Epithelial cell of proximal tubule (primary cell): ENCODE measurements at regions not wholly inside any gene's neighbourhood (a gene's known extent, or its start where the extent isn't known, plus 50 kb on each side); places are given as distances from the start of the nearest gene placed in this dataset.

ENCODE experiments used
- DNase-seq: peaks from one replicate; pipeline ENCODE4 v3.0.0-alpha.2; 2011; ENCODE audit warnings: low read depth
- H3K4me3 ChIP-seq: 2 replicates; pipeline ENCODE4 v1.5.1; 2011; ENCODE audit warnings: low read depth, mild to moderate bottlenecking, low read length
- TF ChIP-seq, protein P1 (sequence below): conservative IDR thresholded peaks from 2 replicates; pipeline ENCODE4 v1.5.1; 2012; ENCODE audit warnings: low read depth, mild to moderate bottlenecking, low read length

GRCh38 chr4:100681289-100681688 is 163.5 kb upstream of the EMCN start:
- TF ChIP-seq, protein P1, sequence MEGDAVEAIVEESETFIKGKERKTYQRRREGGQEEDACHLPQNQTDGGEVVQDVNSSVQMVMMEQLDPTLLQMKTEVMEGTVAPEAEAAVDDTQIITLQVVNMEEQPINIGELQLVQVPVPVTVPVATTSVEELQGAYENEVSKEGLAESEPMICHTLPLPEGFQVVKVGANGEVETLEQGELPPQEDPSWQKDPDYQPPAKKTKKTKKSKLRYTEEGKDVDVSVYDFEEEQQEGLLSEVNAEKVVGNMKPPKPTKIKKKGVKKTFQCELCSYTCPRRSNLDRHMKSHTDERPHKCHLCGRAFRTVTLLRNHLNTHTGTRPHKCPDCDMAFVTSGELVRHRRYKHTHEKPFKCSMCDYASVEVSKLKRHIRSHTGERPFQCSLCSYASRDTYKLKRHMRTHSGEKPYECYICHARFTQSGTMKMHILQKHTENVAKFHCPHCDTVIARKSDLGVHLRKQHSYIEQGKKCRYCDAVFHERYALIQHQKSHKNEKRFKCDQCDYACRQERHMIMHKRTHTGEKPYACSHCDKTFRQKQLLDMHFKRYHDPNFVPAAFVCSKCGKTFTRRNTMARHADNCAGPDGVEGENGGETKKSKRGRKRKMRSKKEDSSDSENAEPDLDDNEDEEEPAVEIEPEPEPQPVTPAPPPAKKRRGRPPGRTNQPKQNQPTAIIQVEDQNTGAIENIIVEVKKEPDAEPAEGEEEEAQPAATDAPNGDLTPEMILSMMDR, result no peak
- no peak for DNase-seq
- H3K4me3 ChIP-seq, result no peak overlapping the region

- H3K4me3 ChIP-seq, result no peak overlapping the region
- no peak for DNase-seq
- TF ChIP-seq, protein P1, result no peak
Measured at GRCh38 chr4:100679926-100680325, 162.1 kb upstream of the EMCN start.

- H3K4me3 ChIP-seq, result no peak overlapping the region
- TF ChIP-seq, protein P1, result no peak
- DNase-seq, result no peak
Measured at GRCh38 chr4:100674976-100675375, 157.2 kb upstream of the EMCN start.

- H3K4me3 ChIP-seq, result no peak overlapping the region
- DNase-seq, result no peak
- TF ChIP-seq, protein P1, result no peak
Measured at GRCh38 chr4:100657187-100657586, 139.4 kb upstream of the EMCN start.

- DNase-seq, result no peak
- no peak overlapping the region for H3K4me3 ChIP-seq
- TF ChIP-seq, protein P1, result no peak
Measured at GRCh38 chr4:100651499-100652175, 133.8 kb upstream of the EMCN start.

DNA sequence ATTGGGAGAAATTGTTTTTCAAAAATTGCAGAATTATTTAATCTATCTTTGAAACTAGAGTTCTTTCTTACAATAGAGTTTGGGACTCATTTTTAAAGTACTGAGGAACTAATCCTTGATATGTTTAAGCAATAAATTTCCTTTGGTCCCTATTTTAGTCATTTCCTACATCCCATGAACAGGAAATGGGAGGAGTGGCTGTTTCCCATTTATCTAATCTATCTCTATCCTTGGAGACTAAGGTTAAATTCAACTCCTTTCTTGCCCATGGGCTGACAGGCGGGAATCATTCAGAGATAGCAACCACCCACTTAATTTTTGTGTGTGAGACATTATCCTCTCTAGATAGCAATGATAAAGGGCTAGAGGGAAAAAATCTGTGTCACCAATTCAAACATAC is 131.6 kb upstream of the EMCN start:
- no peak for DNase-seq
- H3K4me3 ChIP-seq, result no peak overlapping the region
- TF ChIP-seq, protein P1, result no peak

DNA sequence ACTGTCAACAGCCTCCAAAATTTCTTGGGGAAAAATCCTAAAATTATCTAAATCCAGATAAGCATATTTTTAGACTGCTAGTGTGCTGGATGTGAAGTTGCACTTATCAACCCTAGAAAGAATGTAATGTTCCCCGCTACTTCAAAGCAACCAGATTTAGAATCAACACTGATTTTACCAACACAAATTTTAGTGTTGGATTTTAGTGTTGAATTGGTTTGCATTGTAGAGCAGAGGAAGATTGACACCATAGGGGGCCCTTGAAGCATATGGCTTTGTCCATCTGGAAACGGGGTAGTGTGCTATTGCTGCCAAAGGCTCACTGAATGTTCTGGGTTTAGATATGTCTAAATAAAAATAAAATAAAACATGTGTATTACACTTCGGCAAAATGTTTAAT is 126.3 kb upstream of the EMCN start:
- TF ChIP-seq, protein P1, result no peak
- no peak for DNase-seq
- no peak overlapping the region for H3K4me3 ChIP-seq
